ENCODE measurements at regions not wholly inside any gene's neighbourhood (a gene's known extent, or its start where the extent isn't known, plus 50 kb on each side); places are given as distances from the start of the nearest gene placed in this dataset.

GRCh38 chr9:21677387-21677786, 125.0 kb upstream of the MTAP start:
- no peak for DNase-seq (ENCODE audit: low spot score)
- TF ChIP-seq CTCF (IDR thresholded peaks at IDR 0.05): no peak
- H3K9me3 Mint-ChIP-seq (ENCODE audit: low read depth): no peaks in the 10 kb centered on the region
- H3K36me3 Mint-ChIP-seq (ENCODE audit: low read depth): no peaks in the 10 kb centered on the region
- peaks cover 3% of the 10 kb centered on the region for H3K4me1 Mint-ChIP-seq (ENCODE audit: low read depth)
- no peak overlapping the region for H3K27ac Mint-ChIP-seq (ENCODE audit: unreplicated experiment)
- no peak overlapping the region for H3K4me3 Mint-ChIP-seq (ENCODE audit: unreplicated experiment)
- H3K27me3 Mint-ChIP-seq (ENCODE audit: low read depth): peaks cover 5% of the 10 kb centered on the region

GRCh38 chr9:21677834-21678233, 124.6 kb upstream of the MTAP start:
- H3K4me3 Mint-ChIP-seq (ENCODE audit: unreplicated experiment): no peak overlapping the region
- H3K4me1 Mint-ChIP-seq (ENCODE audit: low read depth): peaks cover 3% of the 10 kb centered on the region
- H3K27me3 Mint-ChIP-seq (ENCODE audit: low read depth): peaks cover 5% of the 10 kb centered on the region
- H3K9me3 Mint-ChIP-seq (ENCODE audit: low read depth): no peaks in the 10 kb centered on the region
- H3K36me3 Mint-ChIP-seq (ENCODE audit: low read depth): no peaks in the 10 kb centered on the region
- no peak for DNase-seq (ENCODE audit: low spot score)
- no peak for TF ChIP-seq CTCF (IDR thresholded peaks at IDR 0.05)
- no peak overlapping the region for H3K27ac Mint-ChIP-seq (ENCODE audit: unreplicated experiment)

- no peak for DNase-seq (ENCODE audit: low spot score)
- no peak for TF ChIP-seq CTCF (IDR thresholded peaks at IDR 0.05)
- H3K27ac Mint-ChIP-seq (ENCODE audit: unreplicated experiment): no peak overlapping the region
- no peaks in the 10 kb centered on the region for H3K36me3 Mint-ChIP-seq (ENCODE audit: low read depth)
- H3K27me3 Mint-ChIP-seq (ENCODE audit: low read depth): peaks cover 5% of the 10 kb centered on the region
- H3K4me1 Mint-ChIP-seq (ENCODE audit: low read depth): peaks cover 3% of the 10 kb centered on the region
- no peak overlapping the region for H3K4me3 Mint-ChIP-seq (ENCODE audit: unreplicated experiment)
- no peaks in the 10 kb centered on the region for H3K9me3 Mint-ChIP-seq (ENCODE audit: low read depth)
Measured at GRCh38 chr9:21679432-21679831, 123.0 kb upstream of the MTAP start.

- H3K27ac Mint-ChIP-seq (ENCODE audit: unreplicated experiment): no peak overlapping the region
- peaks cover 5% of the 10 kb centered on the region for H3K27me3 Mint-ChIP-seq (ENCODE audit: low read depth)
- H3K4me1 Mint-ChIP-seq (ENCODE audit: low read depth): peaks cover 12% of the 10 kb centered on the region
- no peaks in the 10 kb centered on the region for H3K9me3 Mint-ChIP-seq (ENCODE audit: low read depth)
- no peak for DNase-seq (ENCODE audit: low spot score)
- H3K4me3 Mint-ChIP-seq (ENCODE audit: unreplicated experiment): no peak overlapping the region
- H3K36me3 Mint-ChIP-seq (ENCODE audit: low read depth): no peaks in the 10 kb centered on the region
- no peak for TF ChIP-seq CTCF (IDR thresholded peaks at IDR 0.05)
Measured at GRCh38 chr9:21680590-21680989, 121.8 kb upstream of the MTAP start.

- Mint-ChIP-seq H3K36me3 (ENCODE audit: low read depth) (no peaks in the 10 kb centered on the region), H3K27ac (ENCODE audit: unreplicated experiment) (no peak overlapping the region), H3K4me1 (ENCODE audit: low read depth) (peaks cover 14% of the 10 kb centered on the region), H3K9me3 (ENCODE audit: low read depth) (no peaks in the 10 kb centered on the region), H3K4me3 (ENCODE audit: unreplicated experiment) (no peak overlapping the region), H3K27me3 (ENCODE audit: low read depth) (peaks cover 5% of the 10 kb centered on the region)
- DNase-seq (ENCODE audit: low spot score): no peak
- no peak for TF ChIP-seq CTCF (IDR thresholded peaks at IDR 0.05)
Measured at GRCh38 chr9:21681641-21682040, 120.8 kb upstream of the MTAP start.
